ENCODE measurements at regions not wholly inside any gene's neighbourhood (a gene's known extent, or its start where the extent isn't known, plus 50 kb on each side); places are given as distances from the start of the nearest gene placed in this dataset.
"Not testable (repeated sequence)": the region's sequence is repeated elsewhere in the genome, so short reads cannot be mapped to it uniquely, and the experiment has no call there.

- H3K4me3 ChIP-seq (ENCODE audit: low read depth, low read length), result no peak overlapping the region
- no peak for DNase-seq (ENCODE audit: low read depth)
- no peak for TF ChIP-seq CTCF (IDR thresholded peaks at IDR 0.05; ENCODE audit: insufficient read depth, low read depth, low read length)
Measured at GRCh38 chr10:78417425-78418370, 384.0 kb downstream of the RPS24 start.

- H3K4me3 ChIP-seq (ENCODE audit: low read depth, low read length), result no peak overlapping the region
- TF ChIP-seq CTCF (IDR thresholded peaks at IDR 0.05; ENCODE audit: insufficient read depth, low read depth, low read length), result no peak
- no peak for DNase-seq (ENCODE audit: low read depth)
Measured at GRCh38 chr10:78419481-78420265, 386.0 kb downstream of the RPS24 start.

- TF ChIP-seq CTCF (IDR thresholded peaks at IDR 0.05; ENCODE audit: insufficient read depth, low read depth, low read length), result no peak
- no peak overlapping the region for H3K4me3 ChIP-seq (ENCODE audit: low read depth, low read length)
- no peak for DNase-seq (ENCODE audit: low read depth)
Measured at GRCh38 chr10:78420946-78421735, 387.5 kb downstream of the RPS24 start.

GRCh38 chr10:78424050-78424449 lies 390.4 kb downstream of the RPS24 start:
- not testable (repeated sequence) for DNase-seq (ENCODE audit: low read depth); H3K4me3 ChIP-seq (ENCODE audit: low read depth, low read length)

- DNase-seq (ENCODE audit: low read depth), result no peak
- TF ChIP-seq CTCF (IDR thresholded peaks at IDR 0.05; ENCODE audit: insufficient read depth, low read depth, low read length), result peak; percentile 60
- no peak overlapping the region for H3K4me3 ChIP-seq (ENCODE audit: low read depth, low read length)
Measured at GRCh38 chr10:78424723-78425122, 391.1 kb downstream of the RPS24 start.

- TF ChIP-seq CTCF (IDR thresholded peaks at IDR 0.05; ENCODE audit: insufficient read depth, low read depth, low read length), result no peak
- no peak overlapping the region for H3K4me3 ChIP-seq (ENCODE audit: low read depth, low read length)
- DNase-seq (ENCODE audit: low read depth), result no peak
Measured at GRCh38 chr10:78426181-78426580, 392.5 kb downstream of the RPS24 start.

All from fibroblast of villous mesenchyme (primary cell).